ENCODE measurements at regions not wholly inside any gene's neighbourhood (a gene's known extent, or its start where the extent isn't known, plus 50 kb on each side); places are given as distances from the start of the nearest gene placed in this dataset.

GRCh38 chr2:234816491-234816890 lies 135.3 kb upstream of the SH3BP4 start:
- TF ChIP-seq CTCF (IDR thresholded peaks at IDR 0.05; ENCODE audit: poor library complexity, severe bottlenecking) (no peak), POLR2AphosphoS5 (IDR thresholded peaks at IDR 0.05) (no peak), REST (IDR thresholded peaks at IDR 0.05; ENCODE audit: borderline replicate concordance) (no peak), EP300 (conservative IDR thresholded peaks at IDR 0.05; ENCODE audit: poor library complexity, severe bottlenecking) (no peak), EZH2 (IDR thresholded peaks at IDR 0.05; ENCODE audit: borderline replicate concordance, insufficient read depth, low read length, poor library complexity, severe bottlenecking) (no peak), TAF1 (IDR thresholded peaks at IDR 0.05; ENCODE audit: low read depth) (no peak), SMC3 (conservative IDR thresholded peaks at IDR 0.05; ENCODE audit: poor library complexity) (no peak), RAD21 (conservative IDR thresholded peaks at IDR 0.05) (no peak)
